Panc1 (cell line): ENCODE measurements at regions not wholly inside any gene's neighbourhood (a gene's known extent, or its start where the extent isn't known, plus 50 kb on each side); places are given as distances from the start of the nearest gene placed in this dataset.

ENCODE experiments used
- SIN3A ChIP-seq: IDR thresholded peaks from 2 replicates; pipeline ENCODE4 v1.6.1; 2012; ENCODE audit warnings: low read depth, mild to moderate bottlenecking, low read length, moderate library complexity, borderline replicate concordance; ENCODE audit not compliant: insufficient read depth
- TF ChIP-seq, protein P1 (sequence below): fragments of 450-650 bp; IDR thresholded peaks from 2 replicates; pipeline ENCODE4 v1.5.1; 2017; ENCODE audit warnings: mild to moderate bottlenecking

DNA sequence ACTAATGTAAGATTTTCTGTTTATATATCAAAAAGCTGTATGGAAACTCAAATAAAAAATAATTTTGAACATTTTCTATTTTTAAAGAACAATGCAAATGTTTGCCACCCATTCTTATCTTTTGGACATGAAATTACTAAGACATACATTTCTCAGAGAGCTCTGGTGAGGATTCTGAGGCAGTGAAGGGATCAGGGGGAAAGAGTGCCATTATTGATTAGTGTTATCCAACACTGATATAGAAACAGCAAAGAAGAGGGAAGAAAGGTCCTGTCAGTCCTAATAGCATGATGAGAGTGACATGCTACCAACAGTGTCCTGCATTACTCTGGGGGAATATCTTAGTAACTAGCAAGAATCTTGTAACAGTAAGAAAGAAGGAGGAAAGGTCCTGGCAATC, 282.2 kb downstream of the RPL10L start:
- no peak for TF ChIP-seq SIN3A
- TF ChIP-seq, protein P1, sequence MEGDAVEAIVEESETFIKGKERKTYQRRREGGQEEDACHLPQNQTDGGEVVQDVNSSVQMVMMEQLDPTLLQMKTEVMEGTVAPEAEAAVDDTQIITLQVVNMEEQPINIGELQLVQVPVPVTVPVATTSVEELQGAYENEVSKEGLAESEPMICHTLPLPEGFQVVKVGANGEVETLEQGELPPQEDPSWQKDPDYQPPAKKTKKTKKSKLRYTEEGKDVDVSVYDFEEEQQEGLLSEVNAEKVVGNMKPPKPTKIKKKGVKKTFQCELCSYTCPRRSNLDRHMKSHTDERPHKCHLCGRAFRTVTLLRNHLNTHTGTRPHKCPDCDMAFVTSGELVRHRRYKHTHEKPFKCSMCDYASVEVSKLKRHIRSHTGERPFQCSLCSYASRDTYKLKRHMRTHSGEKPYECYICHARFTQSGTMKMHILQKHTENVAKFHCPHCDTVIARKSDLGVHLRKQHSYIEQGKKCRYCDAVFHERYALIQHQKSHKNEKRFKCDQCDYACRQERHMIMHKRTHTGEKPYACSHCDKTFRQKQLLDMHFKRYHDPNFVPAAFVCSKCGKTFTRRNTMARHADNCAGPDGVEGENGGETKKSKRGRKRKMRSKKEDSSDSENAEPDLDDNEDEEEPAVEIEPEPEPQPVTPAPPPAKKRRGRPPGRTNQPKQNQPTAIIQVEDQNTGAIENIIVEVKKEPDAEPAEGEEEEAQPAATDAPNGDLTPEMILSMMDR, result no peak
